ENCODE measurements at regions not wholly inside any gene's neighbourhood (a gene's known extent, or its start where the extent isn't known, plus 50 kb on each side); places are given as distances from the start of the nearest gene placed in this dataset.

GRCh38 chr2:217252181-217252580 lies 392.3 kb upstream of the TNP1 start:
- no peak for TF ChIP-seq ELF4 (IDR thresholded peaks at IDR 0.05)
- TF ChIP-seq ZNF384 (IDR thresholded peaks at IDR 0.05) = no peak
- no peak for TF ChIP-seq CTBP1 (IDR thresholded peaks at IDR 0.05; ENCODE audit: borderline replicate concordance)
- TF ChIP-seq HDGF (IDR thresholded peaks at IDR 0.05; ENCODE audit: borderline replicate concordance) = no peak
- TF ChIP-seq BHLHE40 (IDR thresholded peaks at IDR 0.05; ENCODE audit: borderline replicate concordance) = no peak
- TF ChIP-seq LEF1 (IDR thresholded peaks at IDR 0.05; ENCODE audit: borderline replicate concordance) = no peak
- no peak for TF ChIP-seq TARDBP (IDR thresholded peaks at IDR 0.05)
- TF ChIP-seq FOXA1 (IDR thresholded peaks at IDR 0.05) = no peak
- no peak for TF ChIP-seq PKNOX1 (IDR thresholded peaks at IDR 0.05)
- TF ChIP-seq FOXM1 (IDR thresholded peaks at IDR 0.05; ENCODE audit: borderline replicate concordance) = no peak
- no peak for TF ChIP-seq FOXK2 (IDR thresholded peaks at IDR 0.05)
- TF ChIP-seq SP1 (IDR thresholded peaks at IDR 0.05) = no peak
- TF ChIP-seq NFRKB (IDR thresholded peaks at IDR 0.05) = no peak
- TF ChIP-seq ARNT (IDR thresholded peaks at IDR 0.05) = no peak

All from HEK293T (cell line).